ENCODE measurements at regions not wholly inside any gene's neighbourhood (a gene's known extent, or its start where the extent isn't known, plus 50 kb on each side); places are given as distances from the start of the nearest gene placed in this dataset.

- TF ChIP-seq CTCF (IDR thresholded peaks at IDR 0.05; ENCODE audit: low read depth, low read length) = no peak
- TF ChIP-seq EZH2phosphoT487 (IDR thresholded peaks at IDR 0.05; ENCODE audit: low read depth) = no peak
Observed at GRCh38 chr11:42315846-42316245, 856.4 kb upstream of the LRRC4C start.

All from OCI-LY3 (cell line).